Esophagus mucosa (tissue), 1 donor: ENCODE measurements at regions not wholly inside any gene's neighbourhood (a gene's known extent, or its start where the extent isn't known, plus 50 kb on each side); places are given as distances from the start of the nearest gene placed in this dataset.

Source experiments
- ATAC-seq: fragments of 200-7000 bp; cut with Tn5 transposase; one replicate; pipeline ENCODE4 v1.9.1; 2020
- donor health status: DM: yes; HTN: yes; CAD: no.

DNA sequence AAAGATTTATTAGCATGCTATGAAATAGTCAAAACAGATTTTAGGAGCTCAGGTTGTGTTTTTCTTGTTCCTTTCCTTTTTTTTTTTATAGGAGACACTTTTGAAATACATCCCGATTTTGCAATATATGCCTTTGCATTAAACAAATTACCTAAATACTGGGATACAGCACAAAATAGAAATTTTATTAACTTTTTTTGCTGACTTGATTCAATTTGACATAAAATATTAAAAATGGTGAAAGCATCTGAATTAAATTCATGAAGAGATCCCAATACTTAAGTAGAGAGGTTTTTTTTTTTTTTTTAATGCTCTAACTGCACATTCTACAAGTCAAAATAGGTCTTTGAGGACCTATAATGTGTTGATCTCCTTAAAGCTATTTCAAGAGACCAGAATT is 939.5 kb upstream of the CHAC2 start:
- ATAC-seq = no peak

DNA sequence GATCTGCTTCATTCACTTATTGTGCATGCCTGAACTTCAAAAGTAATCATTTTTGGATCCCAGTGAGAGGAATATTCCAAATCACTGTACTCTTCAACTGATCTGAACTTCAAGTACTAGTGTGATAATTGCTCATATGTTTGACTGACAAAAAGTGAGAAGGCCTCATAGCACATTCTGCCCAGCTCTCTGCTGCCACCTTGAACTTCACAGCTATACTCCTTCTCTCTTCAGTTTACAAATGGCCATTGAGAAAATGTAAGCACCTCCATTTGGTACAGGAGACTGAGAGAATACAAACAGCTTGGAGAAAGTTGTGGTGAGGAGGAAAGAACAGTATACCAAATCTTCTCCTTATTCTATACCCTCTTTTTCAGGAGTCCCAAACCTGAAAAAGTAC is 946.0 kb upstream of the CHAC2 start:
- ATAC-seq = no peak

DNA sequence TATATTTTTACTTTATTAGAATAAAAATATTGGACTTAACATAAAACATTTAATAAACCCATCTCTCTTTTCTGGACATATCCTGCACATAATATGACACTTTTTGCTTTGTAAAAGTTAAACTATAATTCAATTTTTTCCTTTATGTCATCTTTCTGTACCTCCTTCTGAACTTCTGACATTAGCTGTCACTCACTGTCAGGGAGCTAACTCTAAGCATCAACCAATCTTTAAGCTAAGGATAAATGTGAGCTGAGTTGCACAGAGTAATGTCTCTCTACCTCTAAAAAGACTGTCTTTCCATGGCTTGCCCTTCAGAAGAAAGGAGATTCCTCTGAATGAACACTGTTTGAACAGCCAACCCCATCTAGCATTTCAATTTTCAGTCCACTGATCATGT is 948.6 kb upstream of the CHAC2 start:
- no peak for ATAC-seq

DNA sequence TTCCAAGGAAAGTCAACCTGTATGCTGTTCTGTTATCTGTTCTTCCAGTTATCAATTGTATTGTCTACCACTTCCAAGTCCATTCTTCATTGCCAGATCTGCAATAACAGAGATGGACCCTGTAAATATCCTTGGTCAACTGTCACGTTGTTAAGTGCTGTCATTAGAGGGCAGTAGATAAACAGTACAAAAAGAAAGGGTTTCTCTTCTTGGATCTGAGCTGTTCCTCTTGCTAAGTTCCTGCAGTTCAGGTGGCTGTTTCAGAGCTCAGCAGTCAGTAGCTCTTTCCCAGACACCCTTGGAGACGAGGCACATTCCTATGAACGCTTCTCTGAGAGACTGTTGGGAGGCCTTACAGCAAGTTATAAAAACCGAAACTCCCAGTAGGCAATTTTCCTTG is 957.1 kb upstream of the CHAC2 start:
- no peak for ATAC-seq

DNA sequence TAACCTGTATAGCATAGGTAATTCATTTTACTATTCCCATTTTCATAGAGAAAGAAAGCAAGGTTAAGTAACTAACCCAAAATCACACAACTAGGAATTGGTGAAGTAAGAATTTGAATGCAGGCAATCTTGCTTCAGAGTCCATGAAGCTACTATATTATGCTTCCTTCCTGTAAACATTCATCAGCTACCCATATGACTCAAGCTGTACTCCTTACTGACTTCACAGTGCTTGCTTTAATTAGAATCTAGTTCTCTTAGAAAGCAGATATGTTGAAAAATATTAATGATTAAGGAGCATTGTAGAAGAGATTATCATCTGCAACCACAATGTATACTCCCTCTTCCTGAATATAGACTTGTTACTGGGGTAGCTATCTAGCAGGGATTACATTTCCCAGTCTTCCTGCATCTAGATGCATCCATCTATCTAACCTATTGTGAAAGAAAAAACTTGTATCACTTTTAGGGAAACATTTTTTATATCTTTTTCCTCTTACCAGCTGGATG is 961.6 kb upstream of the CHAC2 start:
- ATAC-seq = no peak

DNA sequence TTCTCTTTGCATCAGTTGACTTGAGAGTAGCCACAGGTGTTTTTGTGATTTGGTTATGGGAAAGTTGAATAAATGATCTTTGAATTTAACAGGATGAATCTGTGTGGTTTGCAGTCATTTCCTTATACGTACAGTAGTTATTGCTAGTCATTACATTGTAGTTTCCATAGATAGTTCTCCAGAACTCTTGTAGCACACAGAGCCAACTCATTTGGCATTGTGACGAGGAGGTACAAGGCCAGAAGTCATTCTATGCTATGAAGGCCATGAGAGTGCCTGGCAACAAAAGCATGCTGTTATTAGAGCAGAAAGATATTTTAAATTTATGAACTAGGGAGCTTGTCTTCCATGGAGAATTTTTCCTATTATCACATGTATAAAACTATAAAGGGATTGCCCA is 973.0 kb upstream of the CHAC2 start:
- ATAC-seq = no peak

DNA sequence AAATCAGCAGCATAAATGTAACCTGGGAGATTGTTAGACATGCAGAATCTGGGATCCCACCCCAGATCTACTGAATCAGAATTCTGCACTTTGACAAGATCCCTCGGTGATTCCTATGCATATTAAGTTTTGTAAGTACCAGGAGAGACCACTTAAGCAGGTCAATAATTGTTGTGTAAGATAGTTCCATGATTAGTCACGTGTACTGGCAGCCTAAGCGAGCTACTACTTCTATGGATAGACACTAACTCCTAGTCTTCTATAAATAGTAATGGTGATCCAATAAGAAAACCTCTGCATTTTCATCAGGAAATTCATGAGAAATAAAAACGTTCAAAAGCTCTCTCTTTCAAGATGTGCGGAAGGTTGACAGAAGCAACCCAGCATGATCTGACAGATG is 988.2 kb upstream of the CHAC2 start:
- no peak for ATAC-seq

DNA sequence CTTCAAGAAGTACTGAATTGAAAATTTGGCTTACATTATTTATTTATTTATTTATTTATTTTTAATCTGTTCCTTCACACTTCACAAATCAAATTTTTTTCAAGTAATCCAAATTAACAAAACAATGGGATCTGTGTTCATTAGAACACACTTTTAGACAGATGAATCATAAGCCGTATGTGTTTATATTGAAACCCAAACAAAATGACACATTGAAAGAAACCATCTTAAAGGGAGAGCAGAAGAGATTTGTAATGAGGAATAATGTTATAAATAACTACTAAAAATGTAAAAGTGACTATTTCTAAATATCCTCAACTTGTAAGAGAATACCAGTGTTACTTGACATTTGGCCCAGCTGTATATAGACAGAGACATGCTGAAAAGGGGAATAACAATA is 991.0 kb upstream of the CHAC2 start:
- ATAC-seq = no peak

DNA sequence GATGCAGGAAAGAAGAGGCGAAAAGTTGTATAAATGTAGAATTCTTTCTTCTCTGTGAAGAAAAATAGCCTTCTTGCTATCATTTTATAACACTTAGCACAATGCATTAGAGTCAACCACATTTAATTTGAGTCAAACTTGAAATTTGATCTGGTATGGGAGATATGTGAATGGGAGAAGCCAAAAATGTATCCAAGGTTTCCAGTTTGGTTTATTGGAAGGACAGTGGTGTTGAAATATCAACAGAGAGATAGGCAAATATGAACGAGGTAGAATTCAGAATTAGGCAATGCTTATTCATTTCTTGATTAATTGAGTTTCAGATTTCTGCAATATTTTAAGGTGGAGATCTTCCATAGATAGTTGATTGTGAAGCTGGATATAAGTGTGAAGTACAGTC is 991.9 kb upstream of the CHAC2 start:
- ATAC-seq = no peak

DNA sequence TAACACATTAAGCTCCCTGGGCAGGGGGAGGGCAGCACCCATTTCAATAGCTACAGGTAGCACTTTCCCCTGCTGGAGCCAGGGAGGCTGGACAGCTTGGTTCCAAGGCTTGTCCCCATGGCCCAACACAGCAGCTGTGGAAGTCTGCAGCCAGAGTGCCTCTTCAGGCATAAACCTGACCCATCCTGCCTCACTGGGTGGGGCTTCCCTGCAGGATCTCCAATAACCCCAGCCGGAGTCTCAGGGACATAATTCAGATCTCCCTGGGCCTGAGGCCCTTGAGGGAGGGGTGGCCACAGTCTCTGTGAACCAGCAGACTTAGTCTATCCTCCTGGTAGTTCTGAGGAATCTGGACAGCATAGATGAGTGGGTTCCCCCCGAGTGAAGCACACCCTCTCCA is 1001.9 kb upstream of the CHAC2 start:
- ATAC-seq = no peak

DNA sequence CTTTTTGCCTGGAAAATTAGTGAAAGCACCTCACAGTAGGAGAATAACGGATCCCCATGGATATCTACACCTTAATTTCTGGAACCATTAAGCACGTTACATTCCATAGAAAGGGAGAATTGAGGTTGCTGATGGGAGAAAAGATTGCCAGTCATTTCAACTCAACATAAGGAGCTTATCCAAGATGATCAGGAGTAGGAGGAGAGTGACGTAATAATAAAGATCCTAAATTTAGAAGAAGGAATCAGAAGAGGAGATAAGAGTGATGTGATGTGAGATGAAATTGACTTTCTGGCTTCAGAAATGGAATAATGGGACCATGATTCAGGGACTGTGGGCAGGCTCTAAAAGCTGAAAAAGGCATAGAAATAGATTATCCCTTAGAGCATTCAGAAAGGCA is 1017.8 kb upstream of the CHAC2 start:
- no peak for ATAC-seq

DNA sequence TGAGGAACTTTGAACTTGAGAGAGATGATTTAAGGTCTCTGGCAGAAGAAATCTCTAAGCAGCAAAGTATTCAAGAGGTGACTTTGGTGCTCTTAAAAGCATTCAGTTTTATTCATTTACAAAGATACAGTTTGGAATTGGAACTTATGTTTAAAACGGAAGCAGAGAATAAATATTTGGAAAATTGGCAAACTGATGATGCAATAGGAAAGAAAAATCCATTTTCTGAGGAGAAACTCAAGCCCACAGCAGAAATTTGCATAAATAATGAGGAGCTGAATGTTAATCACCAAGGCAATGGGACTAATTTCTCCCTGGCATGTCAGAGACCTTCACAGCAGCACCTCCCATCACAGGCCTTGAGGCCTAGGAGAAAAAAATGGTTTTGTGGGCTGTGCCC is 1022.5 kb upstream of the CHAC2 start:
- no peak for ATAC-seq

DNA sequence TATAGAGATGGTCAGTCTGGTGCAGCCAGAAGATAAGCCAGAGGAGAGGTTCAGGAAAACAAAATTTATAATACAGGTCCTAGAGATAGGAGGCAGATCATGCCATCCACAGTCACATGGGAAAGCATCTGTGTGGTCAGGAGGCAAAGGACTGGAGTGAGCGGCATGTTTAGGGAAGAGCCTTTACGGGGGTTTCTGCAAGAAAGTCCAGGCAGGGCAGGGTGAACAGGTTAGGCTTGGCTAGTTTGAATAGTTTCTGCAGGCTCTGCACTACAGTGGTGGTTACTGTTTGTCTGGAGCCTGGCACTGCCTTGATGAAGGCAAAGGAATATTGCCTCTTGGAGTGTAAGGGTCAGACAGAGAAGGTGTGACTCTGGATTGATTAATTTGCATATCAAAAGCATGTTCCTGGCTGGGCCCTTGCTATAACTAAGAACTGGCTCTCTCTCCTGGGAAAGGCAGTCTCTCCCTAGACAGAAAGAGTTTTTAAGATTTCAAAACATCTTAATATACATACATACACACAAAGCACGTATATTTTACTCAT is 1034.7 kb upstream of the CHAC2 start:
- ATAC-seq = no peak

DNA sequence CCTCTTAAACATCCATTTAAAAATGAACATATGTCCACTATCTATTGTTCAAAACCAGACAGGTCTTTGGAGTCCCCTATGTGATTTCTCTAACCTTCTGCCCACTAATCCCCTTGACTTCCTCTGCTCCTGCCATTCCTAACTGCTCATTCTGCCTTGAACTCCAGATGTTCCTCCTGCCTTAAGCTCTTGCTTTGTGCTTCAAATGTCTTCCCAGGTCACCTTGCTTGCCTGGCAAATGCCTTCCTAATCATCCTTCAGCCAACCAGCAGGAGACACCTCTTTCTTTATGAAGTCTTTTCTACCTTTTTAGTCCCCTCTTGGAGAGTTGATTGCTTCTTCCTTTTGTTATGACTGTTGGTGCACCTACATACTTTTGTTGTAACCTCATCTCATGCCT is 1043.0 kb upstream of the CHAC2 start:
- no peak for ATAC-seq

DNA sequence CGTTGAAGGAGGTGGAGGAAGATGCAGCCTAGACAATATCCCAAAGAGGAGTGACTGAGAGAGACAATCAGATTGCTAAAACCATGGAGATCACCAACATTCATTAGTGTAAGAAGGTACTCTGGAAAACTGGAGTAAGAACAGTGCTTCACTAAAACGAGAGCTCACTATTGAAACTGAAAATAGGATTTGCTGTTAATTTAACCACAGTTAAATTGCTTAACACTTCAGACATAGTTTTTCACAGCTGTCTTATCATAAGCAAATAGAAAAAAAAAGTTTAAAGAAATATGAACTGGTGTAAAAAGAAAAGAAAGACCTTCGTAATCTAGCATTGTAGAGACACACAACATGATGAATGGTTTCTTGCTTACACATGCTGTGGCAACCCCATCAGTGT is 1049.8 kb upstream of the CHAC2 start:
- ATAC-seq = no peak

DNA sequence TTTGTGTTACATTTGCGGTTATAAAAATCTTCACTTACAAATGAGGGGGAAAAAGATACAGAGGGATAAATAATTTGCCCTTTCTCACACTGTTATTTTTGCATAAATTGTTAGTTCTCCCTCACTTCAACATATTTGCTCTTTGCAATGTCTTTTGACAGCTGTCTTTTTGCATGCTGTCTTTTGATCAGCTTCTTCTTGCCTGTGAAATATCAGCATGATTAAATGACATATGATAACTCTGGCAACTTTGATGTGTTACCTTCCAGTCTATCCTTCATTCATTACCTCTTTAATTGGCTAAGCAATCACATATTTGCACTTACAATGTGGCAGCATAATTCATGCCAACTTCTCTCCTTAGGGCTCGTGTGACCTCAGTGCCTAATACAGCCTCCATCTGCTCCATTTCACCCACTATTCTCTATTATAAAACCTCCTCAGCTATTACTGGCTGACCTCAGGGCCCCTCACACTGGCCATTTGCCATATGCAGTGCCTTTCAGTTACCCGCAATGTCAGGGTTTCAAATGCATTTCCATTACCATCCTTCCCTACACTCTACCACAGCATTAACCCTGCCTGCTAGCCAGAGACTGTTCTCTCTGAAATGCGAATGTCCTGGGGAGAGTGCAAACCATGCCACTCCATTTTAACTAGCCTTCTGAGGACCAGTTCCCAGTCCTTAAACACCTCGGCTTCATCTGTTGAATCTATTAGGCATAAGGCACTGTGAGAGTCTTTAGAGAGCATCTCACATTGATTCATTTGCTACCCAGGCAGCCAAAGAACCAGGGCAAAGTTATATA is 1056.6 kb upstream of the CHAC2 start:
- ATAC-seq = no peak

DNA sequence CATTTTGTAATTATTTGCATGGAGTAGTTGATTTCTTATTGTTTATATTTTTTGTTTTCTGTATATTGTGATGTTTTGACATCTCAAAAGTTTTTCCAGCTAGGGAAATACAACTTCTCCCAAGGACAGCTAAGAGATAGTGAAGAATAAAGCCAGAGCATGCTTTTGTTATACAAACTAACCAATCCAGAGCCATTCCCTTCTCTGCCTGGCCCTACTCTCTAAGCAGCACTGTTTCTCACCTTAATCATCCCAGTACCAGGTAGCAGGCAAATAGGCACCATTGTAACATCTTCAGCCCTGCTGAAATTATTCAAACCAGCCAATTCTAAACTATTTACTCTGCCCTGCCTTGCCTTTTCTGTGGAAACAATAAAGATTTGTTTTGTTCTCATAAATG is 1063.4 kb upstream of the CHAC2 start:
- no peak for ATAC-seq

DNA sequence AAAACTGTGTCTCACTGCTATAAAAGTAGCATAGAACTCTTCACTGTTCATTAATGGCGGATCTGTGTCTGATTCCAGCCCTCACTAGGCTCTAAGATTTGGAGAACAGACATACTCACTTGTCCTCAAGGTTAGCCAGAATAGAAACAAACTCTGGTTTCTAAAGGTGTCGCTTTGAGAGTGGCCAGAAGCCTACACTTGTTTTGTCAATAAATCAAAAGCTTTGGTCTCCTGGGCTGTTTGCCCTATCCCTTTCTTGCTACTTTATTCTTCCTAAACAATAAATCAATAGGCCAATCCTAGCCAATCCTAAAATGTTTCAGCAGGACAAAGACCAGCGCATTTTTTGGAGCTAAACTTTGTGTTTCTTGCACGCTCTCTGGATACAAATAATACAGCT is 1064.6 kb upstream of the CHAC2 start:
- no peak for ATAC-seq

DNA sequence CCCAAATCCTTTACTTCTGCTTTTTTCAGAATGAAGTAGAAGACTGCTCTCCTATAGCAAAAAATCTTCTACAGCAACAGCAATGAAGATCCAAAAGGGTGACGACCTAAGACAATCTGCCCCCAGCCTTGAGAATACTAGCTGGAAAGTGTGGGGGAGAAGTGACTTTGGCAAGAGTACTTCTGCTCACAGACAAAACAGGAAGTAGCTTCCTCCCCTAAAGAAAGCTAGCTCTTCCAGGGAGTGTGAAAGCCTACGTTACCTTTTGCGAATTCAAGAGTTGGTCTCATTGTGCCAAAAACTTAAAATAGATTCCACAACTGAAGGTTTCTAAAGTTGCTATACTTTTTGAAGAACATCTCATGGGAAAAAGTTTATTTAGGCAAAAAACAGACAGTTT is 1069.2 kb upstream of the CHAC2 start:
- no peak for ATAC-seq

DNA sequence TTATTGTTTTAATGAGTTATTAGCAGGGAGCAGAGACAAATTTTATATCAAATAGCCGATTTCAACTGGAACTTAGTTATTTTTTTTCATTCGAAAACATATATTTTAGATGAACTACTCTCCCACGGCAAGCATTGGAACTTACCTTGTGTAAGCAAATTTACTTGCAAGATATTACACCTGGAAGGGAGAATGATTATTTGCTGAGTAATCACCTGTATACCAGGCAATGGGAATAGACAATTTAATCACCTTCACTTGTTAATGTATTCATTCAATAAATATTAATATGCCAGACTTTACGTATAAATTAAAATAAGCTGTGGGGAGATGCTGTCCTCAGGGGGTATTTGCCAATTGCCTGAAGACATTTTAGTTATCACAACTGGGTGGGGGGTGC is 1069.9 kb upstream of the CHAC2 start:
- no peak for ATAC-seq

DNA sequence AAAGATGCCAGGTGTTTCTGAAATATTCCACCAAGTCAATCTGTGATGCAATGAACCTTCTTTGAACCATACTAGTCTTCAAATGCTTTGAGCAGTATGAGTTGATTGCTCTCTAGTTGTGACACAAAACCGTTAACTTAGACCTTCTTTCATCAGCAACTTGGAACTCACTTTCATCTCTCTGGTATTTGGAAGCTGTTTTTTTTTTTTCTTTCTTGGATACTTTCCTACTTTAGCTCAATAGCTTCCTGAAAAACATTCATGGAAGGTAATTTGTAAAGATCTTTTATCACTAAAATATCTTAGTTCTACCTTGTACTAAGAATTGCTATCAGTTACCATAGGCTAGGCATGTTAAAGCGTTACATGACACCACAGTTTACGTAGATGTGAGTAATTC is 1071.9 kb upstream of the CHAC2 start:
- ATAC-seq = no peak

DNA sequence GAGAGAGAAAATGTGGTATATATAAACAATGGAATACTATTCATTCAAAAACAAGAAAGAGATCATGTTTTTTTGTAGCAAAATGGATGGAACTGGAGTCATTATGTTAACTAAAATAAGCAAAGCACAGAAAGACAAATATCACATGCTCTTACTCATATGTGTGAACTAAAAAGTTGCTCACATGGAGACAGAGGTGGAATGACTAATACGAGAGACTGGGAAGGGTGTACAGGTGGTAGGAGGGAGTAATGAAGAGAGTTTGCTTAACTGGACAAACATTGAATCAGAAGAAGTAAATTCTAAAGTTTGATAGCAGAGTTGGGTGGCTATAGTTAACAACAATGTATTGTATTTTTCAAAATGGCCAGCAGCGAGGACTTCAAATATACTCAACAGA is 1080.7 kb upstream of the CHAC2 start:
- ATAC-seq = no peak

DNA sequence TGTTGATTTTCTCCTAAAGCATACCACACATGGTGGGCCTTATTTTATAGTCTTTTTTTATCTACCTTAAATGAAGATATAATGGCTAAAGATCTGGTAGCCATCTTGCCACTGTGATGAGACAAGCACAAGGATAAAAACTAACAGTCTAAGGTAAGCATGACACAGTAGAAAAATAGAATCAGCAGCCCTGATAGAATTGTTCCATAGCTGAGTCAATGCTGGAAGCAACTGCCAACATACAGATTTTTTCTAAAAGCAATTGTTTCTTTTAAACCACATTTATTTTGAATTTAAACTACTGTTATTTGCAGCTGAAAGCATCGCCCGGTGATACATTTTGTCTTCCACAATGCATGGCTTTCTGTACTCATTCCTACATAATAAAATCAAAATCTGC is 1091.5 kb upstream of the CHAC2 start:
- no peak for ATAC-seq

DNA sequence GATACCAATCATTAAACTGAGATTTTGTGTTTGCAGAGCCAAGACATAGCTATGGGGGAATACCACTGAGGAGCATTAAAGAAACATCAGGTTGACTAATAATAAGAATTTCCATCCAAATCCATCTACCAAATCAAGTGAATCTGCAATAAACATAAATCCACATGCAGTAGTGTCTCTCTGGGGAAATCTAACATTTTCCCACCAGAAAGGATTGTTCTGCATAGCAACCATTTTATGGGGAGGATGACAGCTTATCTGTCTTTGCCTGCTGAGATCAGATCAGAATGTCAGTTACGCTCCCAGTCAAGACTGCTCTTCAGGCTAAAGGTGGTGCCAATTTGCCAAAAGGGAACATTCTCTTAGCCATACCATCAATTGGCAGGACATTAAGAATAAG is 1098.9 kb upstream of the CHAC2 start:
- ATAC-seq = no peak

DNA sequence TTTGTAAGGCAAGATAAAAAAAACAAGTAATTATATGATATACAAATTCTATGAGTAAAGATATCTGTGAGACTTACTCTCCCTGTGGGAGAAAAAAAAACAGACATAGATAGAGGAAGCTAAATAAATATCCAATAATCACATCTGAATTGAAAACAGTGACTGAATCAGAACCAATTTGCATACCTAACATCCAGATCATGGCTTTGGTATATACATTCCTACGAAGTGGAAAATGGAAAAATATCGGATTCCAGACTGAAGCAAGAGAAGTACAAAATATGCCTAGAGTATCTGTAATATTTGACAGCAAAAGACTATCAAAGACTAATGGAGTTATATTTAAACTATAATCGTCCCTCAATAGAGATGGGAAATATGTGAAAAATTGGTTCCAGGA is 1108.1 kb upstream of the CHAC2 start:
- no peak for ATAC-seq
